Cardiac muscle cell (in vitro differentiated cells and primary cell): ENCODE measurements at regions not wholly inside any gene's neighbourhood (a gene's known extent, or its start where the extent isn't known, plus 50 kb on each side); places are given as distances from the start of the nearest gene placed in this dataset.

Experiments used
- DNase-seq, 2 donors: peaks; one replicate each; pipeline versions ENCODE4 v3.0.0 to v3.0.0-alpha.2; 2010 to 2017; ENCODE audit warnings: low read depth in 1 of 2, low spot score in 1 of 2
- H3K27ac ChIP-seq: fragments of 200-600 bp; sonication (generic); 2 replicates; pipeline ENCODE4 v1.5.1; 2016
- H3K27me3 ChIP-seq: fragments of 200-600 bp; sonication (generic); 2 replicates; pipeline ENCODE4 v1.6.0; 2016; ENCODE audit warnings: control low read depth
- H3K36me3 ChIP-seq: fragments of 200-600 bp; sonication (generic); 2 replicates; pipeline ENCODE4 v1.5.1; 2016; ENCODE audit warnings: control low read depth
- H3K4me1 ChIP-seq: fragments of 200-600 bp; sonication (generic); 2 replicates; pipeline ENCODE4 v1.8.1; 2017; ENCODE audit warnings: low read depth, mild to moderate bottlenecking, mixed run types
- H3K4me3 ChIP-seq: fragments of 200-600 bp; sonication (generic); 2 replicates; pipeline ENCODE4 v1.5.1; 2016; ENCODE audit warnings: mild to moderate bottlenecking
- H3K9me3 ChIP-seq: fragments of 200-600 bp; sonication (generic); 2 replicates; pipeline ENCODE4 v1.5.1; 2017; ENCODE audit warnings: low read depth, mild to moderate bottlenecking, control low read depth
- TF ChIP-seq, protein P1 (sequence below): IDR thresholded peaks from 2 replicates; pipeline ENCODE4 v1.5.1; 2012; ENCODE audit warnings: low read depth, mild to moderate bottlenecking, low read length

DNA sequence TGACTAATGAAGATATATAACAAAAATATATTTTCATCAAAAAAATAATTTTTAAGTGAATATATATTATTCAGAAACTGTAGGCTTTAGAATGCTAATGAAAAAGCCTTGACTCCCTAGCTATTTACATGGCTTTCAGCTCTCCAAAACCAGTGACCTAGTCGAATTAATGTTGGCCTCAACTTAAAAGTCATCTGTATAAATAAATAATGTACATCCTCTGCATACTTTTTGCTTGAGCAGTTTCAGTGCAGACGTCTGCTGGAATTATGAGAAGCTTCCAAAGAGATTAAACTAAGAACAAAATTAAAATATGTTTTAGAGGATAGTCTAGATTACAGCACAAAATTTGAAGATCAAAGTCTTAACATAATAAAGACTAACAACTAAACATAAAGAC lies 520.4 kb upstream of the ALCAM start:
- Histone ChIP-seq H3K4me1 (no peaks in the 10 kb centered on the region), H3K36me3 (no peaks in the 10 kb centered on the region), H3K9me3 (no peaks in the 10 kb centered on the region), H3K27me3 (no peaks in the 10 kb centered on the region), H3K27ac (no peak overlapping the region), H3K4me3 (no peak overlapping the region)
- TF ChIP-seq, protein P1, sequence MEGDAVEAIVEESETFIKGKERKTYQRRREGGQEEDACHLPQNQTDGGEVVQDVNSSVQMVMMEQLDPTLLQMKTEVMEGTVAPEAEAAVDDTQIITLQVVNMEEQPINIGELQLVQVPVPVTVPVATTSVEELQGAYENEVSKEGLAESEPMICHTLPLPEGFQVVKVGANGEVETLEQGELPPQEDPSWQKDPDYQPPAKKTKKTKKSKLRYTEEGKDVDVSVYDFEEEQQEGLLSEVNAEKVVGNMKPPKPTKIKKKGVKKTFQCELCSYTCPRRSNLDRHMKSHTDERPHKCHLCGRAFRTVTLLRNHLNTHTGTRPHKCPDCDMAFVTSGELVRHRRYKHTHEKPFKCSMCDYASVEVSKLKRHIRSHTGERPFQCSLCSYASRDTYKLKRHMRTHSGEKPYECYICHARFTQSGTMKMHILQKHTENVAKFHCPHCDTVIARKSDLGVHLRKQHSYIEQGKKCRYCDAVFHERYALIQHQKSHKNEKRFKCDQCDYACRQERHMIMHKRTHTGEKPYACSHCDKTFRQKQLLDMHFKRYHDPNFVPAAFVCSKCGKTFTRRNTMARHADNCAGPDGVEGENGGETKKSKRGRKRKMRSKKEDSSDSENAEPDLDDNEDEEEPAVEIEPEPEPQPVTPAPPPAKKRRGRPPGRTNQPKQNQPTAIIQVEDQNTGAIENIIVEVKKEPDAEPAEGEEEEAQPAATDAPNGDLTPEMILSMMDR, result no peak
- no peak for DNase-seq

DNA sequence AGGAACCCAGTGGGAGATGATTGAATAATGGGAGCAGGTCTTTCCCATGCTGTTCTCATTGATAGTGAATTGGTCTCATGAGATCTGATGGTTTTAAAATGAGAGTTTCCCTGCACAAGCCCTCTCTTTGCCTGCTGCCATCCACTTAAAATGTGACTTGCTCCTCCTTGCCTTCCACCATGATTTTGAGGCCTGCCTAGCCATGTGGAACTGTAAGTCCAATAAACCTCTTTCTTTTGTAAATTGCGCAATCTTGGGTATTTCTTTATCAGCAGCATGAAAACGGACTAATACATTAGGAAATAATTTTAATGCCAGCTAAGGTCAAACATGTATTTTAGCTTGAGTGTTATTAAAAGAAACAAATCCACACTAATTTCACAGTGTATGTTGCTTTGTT lies 517.6 kb upstream of the ALCAM start:
- TF ChIP-seq, protein P1, result no peak
- H3K4me3 ChIP-seq, result no peak overlapping the region
- H3K9me3 ChIP-seq, result no peaks in the 10 kb centered on the region
- H3K27me3 ChIP-seq, result no peaks in the 10 kb centered on the region
- no peaks in the 10 kb centered on the region for H3K4me1 ChIP-seq
- no peak overlapping the region for H3K27ac ChIP-seq
- no peaks in the 10 kb centered on the region for H3K36me3 ChIP-seq
- DNase-seq, result no peak

DNA sequence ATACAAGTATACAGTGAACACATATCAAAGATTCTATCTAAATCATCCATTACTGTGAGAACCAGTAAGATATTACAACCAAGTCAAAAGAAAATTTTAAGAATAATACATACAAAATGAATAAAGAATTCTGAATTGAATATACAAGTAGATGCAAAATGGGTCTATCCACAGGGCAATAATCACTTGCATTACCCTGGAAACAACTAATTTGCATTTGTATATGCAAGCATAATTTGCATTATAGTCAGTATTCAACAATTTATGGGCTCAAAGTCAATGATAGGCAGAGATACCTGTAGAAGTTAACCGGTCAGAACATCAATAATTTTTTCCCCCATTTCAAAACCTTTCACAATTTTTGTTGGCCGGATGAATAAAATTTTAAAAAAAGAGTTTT lies 512.2 kb upstream of the ALCAM start:
- Histone ChIP-seq H3K27me3 (no peaks in the 10 kb centered on the region), H3K27ac (no peak overlapping the region), H3K9me3 (no peaks in the 10 kb centered on the region), H3K36me3 (no peaks in the 10 kb centered on the region), H3K4me1 (no peaks in the 10 kb centered on the region), H3K4me3 (no peak overlapping the region)
- no peak for DNase-seq
- TF ChIP-seq, protein P1, result no peak

DNA sequence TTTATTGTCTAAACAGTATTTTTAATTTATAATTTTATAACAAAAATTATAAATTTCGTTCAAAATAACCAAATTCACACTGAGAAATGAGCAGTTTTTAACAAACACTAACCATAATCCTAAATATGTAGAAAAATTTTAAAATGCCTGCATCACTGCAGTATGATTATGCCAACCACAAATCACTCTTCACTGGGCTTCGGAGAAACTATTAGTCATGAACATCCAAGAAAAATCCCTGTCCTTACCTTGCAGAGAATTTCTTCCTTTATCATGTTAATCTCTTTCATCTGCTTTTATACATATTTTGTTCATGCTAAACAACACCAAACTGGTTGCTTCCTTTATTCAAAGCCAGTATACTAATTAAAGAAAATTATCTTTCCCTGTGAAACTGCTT lies 511.0 kb upstream of the ALCAM start:
- Histone ChIP-seq H3K27ac (no peak overlapping the region), H3K27me3 (no peaks in the 10 kb centered on the region), H3K36me3 (no peaks in the 10 kb centered on the region), H3K4me1 (no peaks in the 10 kb centered on the region), H3K4me3 (no peak overlapping the region), H3K9me3 (no peaks in the 10 kb centered on the region)
- DNase-seq, result no peak
- TF ChIP-seq, protein P1, result no peak

DNA sequence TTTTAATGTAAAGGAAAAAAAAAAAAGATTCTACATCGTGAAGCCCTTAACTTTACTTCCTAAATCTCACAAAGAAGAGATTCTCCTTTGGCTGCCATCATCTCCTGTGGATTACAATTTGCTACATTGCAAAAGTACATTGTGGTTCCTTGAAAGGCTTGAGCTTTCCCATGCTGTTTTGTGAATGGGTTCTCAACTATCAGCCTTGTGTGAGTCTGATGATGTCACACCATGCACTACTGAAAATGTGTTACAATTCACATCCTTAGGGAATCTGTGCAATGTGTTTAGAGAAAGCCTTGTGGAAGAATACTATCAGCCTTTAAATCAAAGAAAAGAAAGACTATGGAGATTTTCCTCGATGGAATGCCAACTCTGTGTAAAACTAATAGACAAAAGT lies 510.0 kb upstream of the ALCAM start:
- H3K4me1 ChIP-seq, result no peaks in the 10 kb centered on the region
- H3K27ac ChIP-seq, result no peak overlapping the region
- TF ChIP-seq, protein P1, result no peak
- H3K36me3 ChIP-seq, result no peaks in the 10 kb centered on the region
- H3K9me3 ChIP-seq, result no peaks in the 10 kb centered on the region
- no peak for DNase-seq
- no peak overlapping the region for H3K4me3 ChIP-seq
- H3K27me3 ChIP-seq, result no peaks in the 10 kb centered on the region

DNA sequence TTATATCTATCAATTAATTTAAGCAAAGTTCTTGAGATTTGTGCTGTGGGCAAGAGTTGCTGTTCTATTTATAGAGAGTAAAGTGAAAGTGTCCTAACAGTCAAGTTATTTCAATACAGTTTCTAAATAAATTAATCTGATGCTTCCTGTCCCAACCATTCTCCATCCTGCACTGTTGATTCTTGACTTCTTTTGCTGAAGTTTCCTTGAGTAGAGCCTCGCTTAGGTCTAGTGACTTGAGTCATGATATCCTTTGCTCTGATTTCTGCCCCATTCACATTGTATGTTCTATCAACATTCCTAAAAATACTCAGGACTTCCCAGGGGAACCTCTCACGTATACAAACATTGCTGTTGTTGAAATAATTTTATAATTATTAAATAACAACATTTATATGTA lies 498.4 kb upstream of the ALCAM start:
- H3K27ac ChIP-seq, result no peak overlapping the region
- no peaks in the 10 kb centered on the region for H3K27me3 ChIP-seq
- H3K9me3 ChIP-seq, result no peaks in the 10 kb centered on the region
- H3K4me1 ChIP-seq, result no peaks in the 10 kb centered on the region
- H3K36me3 ChIP-seq, result no peaks in the 10 kb centered on the region
- DNase-seq, result no peak
- no peak overlapping the region for H3K4me3 ChIP-seq
- TF ChIP-seq, protein P1, result no peak
